ENCODE measurements at regions not wholly inside any gene's neighbourhood (a gene's known extent, or its start where the extent isn't known, plus 50 kb on each side); places are given as distances from the start of the nearest gene placed in this dataset.

- TF ChIP-seq PKNOX1 (IDR thresholded peaks at IDR 0.05) (no peak), ZNF384 (IDR thresholded peaks at IDR 0.05) (no peak), BHLHE40 (IDR thresholded peaks at IDR 0.05; ENCODE audit: borderline replicate concordance) (no peak), CTBP1 (IDR thresholded peaks at IDR 0.05; ENCODE audit: borderline replicate concordance) (no peak), SUZ12 (IDR thresholded peaks at IDR 0.05) (no peak), ELF4 (IDR thresholded peaks at IDR 0.05) (no peak)
These were observed 50.8 kb upstream of the AOAH start for GRCh38 chr7:36775061-36775620.
